Neural cell (in vitro differentiated cells): ENCODE measurements at regions not wholly inside any gene's neighbourhood (a gene's known extent, or its start where the extent isn't known, plus 50 kb on each side); places are given as distances from the start of the nearest gene placed in this dataset.

ENCODE experiments used
- H2AFZ ChIP-seq: fragments of 200-600, 300-800 bp; sonication (generic), shearing (Covaris generic); 2 replicates; pipeline ENCODE4 v1.6.0; 2014; ENCODE audit warnings: low read depth, mild to moderate bottlenecking, antibody characterized with exemption, low read length, moderate library complexity
- H3F3A ChIP-seq: fragments of 200-600 bp; shearing (Covaris generic); 2 replicates; pipeline ENCODE4 v1.6.1; 2016; ENCODE audit warnings: mild to moderate bottlenecking, moderate library complexity, mixed read lengths, antibody characterized with exemption, low read length; ENCODE audit not compliant: insufficient read depth, poor library complexity, severe bottlenecking
- H3K27ac ChIP-seq: fragments of 200-600, 300-800 bp; sonication (generic), shearing (Covaris generic); 2 replicates; pipeline ENCODE4 v1.5.1; 2014; ENCODE audit warnings: mild to moderate bottlenecking, low read length, moderate library complexity
- H3K27me3 ChIP-seq: fragments of 300-800, 200-600 bp; sonication (generic), shearing (Covaris generic); 2 replicates; pipeline ENCODE4 v1.6.0; 2014; ENCODE audit warnings: mild to moderate bottlenecking, low read depth, low read length, moderate library complexity; ENCODE audit not compliant: insufficient read depth
- H3K36me3 ChIP-seq: fragments of 300-800, 200-600 bp; sonication (generic), shearing (Covaris generic); 2 replicates; pipeline ENCODE4 v1.5.1; 2014; ENCODE audit warnings: mild to moderate bottlenecking, antibody characterized with exemption, low read length, moderate library complexity; ENCODE audit not compliant: insufficient read depth
- H3K4me2 ChIP-seq: fragments of 300-800, 200-600 bp; sonication (generic), shearing (Covaris generic); 2 replicates; pipeline ENCODE4 v1.6.0; 2014; ENCODE audit warnings: mild to moderate bottlenecking, low read length
- H3K4me3 ChIP-seq: fragments of 300-800, 200-600 bp; sonication (generic), shearing (Covaris generic); 2 replicates; pipeline ENCODE4 v1.5.1; 2014; ENCODE audit warnings: mild to moderate bottlenecking, low read length, moderate library complexity
- H3K79me2 ChIP-seq: fragments of 200-600 bp; shearing (Covaris generic); replicated peaks from 2 replicates; pipeline ENCODE4 v1.6.0; 2014; ENCODE audit warnings: mild to moderate bottlenecking, low read length, moderate library complexity; ENCODE audit not compliant: insufficient read depth
- H3K9ac ChIP-seq: fragments of 300-800, 200-600 bp; sonication (generic), shearing (Covaris generic); 2 replicates; pipeline ENCODE4 v1.6.1; 2016; ENCODE audit warnings: mild to moderate bottlenecking, low read length, mixed read lengths
- H3K9me2 ChIP-seq: fragments of 200-600 bp; shearing (Covaris generic); 2 replicates; pipeline ENCODE4 v1.6.1; 2016; ENCODE audit warnings: mild to moderate bottlenecking, low read length, mixed read lengths; ENCODE audit not compliant: insufficient read depth
- H3K9me3 ChIP-seq: fragments of 200-600, 300-800 bp; sonication (generic), shearing (Covaris generic); 2 replicates; pipeline ENCODE4 v1.6.1; 2016; ENCODE audit warnings: mild to moderate bottlenecking, mixed run types, low read length, moderate library complexity, mixed read lengths
- H4K20me1 ChIP-seq: fragments of 200-600 bp; shearing (Covaris generic); 2 replicates; pipeline ENCODE4 v1.6.1; 2016; ENCODE audit warnings: mild to moderate bottlenecking, mixed run types; ENCODE audit not compliant: insufficient read depth
- CTCF ChIP-seq: fragments of 450-650 bp; IDR thresholded peaks from 2 replicates; pipeline ENCODE4 v1.5.1; 2014; ENCODE audit warnings: antibody characterized with exemption, mild to moderate bottlenecking, moderate library complexity; ENCODE audit not compliant: poor library complexity, severe bottlenecking
- EP300 ChIP-seq: fragments of 450-650 bp; conservative IDR thresholded peaks from 2 replicates; pipeline ENCODE4 v1.6.1; 2014; ENCODE audit warnings: antibody characterized with exemption, mild to moderate bottlenecking, moderate library complexity; ENCODE audit not compliant: poor library complexity, severe bottlenecking
- EZH2 ChIP-seq: fragments of 200-600, 300-800 bp; shearing (Covaris generic), sonication (generic); IDR thresholded peaks from 2 replicates; pipeline ENCODE4 v1.6.1; 2014; ENCODE audit warnings: antibody characterized with exemption, low read length, borderline replicate concordance, mild to moderate bottlenecking; ENCODE audit not compliant: insufficient read depth, poor library complexity, severe bottlenecking
- MXI1 ChIP-seq: fragments of 450-650 bp; conservative IDR thresholded peaks from 2 replicates; pipeline ENCODE4 v1.6.1; 2014; ENCODE audit warnings: antibody characterized with exemption, mild to moderate bottlenecking; ENCODE audit not compliant: poor library complexity, severe bottlenecking
- POLR2AphosphoS5 ChIP-seq: IDR thresholded peaks from 2 replicates; pipeline ENCODE4 v1.6.1; 2012
- RAD21 ChIP-seq: fragments of 450-650 bp; conservative IDR thresholded peaks from 2 replicates; pipeline ENCODE4 v1.6.1; 2014; ENCODE audit warnings: antibody characterized with exemption, mild to moderate bottlenecking, moderate library complexity
- REST ChIP-seq: IDR thresholded peaks from 2 replicates; pipeline ENCODE4 v1.6.1; 2012; ENCODE audit warnings: borderline replicate concordance
- SMC3 ChIP-seq: fragments of 450-650 bp; conservative IDR thresholded peaks from 2 replicates; pipeline ENCODE4 v1.6.1; 2014; ENCODE audit warnings: antibody characterized with exemption, mild to moderate bottlenecking, moderate library complexity; ENCODE audit not compliant: poor library complexity
- TAF1 ChIP-seq: IDR thresholded peaks from 2 replicates; pipeline ENCODE4 v1.6.1; 2012; ENCODE audit warnings: low read depth

- no peak overlapping the region for H3K27ac ChIP-seq
- TF ChIP-seq SMC3, result no peak
- TF ChIP-seq EZH2, result no peak
- TF ChIP-seq POLR2AphosphoS5, result no peak
- TF ChIP-seq RAD21, result no peak
- TF ChIP-seq REST, result no peak
- no peak for TF ChIP-seq EP300
- no peak for TF ChIP-seq MXI1
- no peak for TF ChIP-seq TAF1
- TF ChIP-seq CTCF, result no peak
- H3K79me2 ChIP-seq, result no peaks in the 10 kb centered on the region
- no peak overlapping the region for H3K4me2 ChIP-seq
- no peaks in the 10 kb centered on the region for H3K9me2 ChIP-seq
- no peaks in the 10 kb centered on the region for H3K36me3 ChIP-seq
- no peak overlapping the region for H2AFZ ChIP-seq
- no peaks in the 10 kb centered on the region for H3K9me3 ChIP-seq
- no peaks in the 10 kb centered on the region for H4K20me1 ChIP-seq
- no peak overlapping the region for H3K4me3 ChIP-seq
- H3K9ac ChIP-seq, result no peak overlapping the region
- no peaks in the 10 kb centered on the region for H3K27me3 ChIP-seq
- no peaks in the 10 kb centered on the region for H3F3A ChIP-seq
These were observed 71.8 kb upstream of the PLEKHG7 start for GRCh38 chr12:92630968-92631367.

- Histone ChIP-seq H3K9me3 (no peaks in the 10 kb centered on the region), H3K36me3 (no peaks in the 10 kb centered on the region), H3K4me3 (no peak overlapping the region), H2AFZ (no peak overlapping the region), H3K27me3 (no peaks in the 10 kb centered on the region), H3K27ac (no peak overlapping the region), H3K79me2 (no peaks in the 10 kb centered on the region), H3F3A (no peaks in the 10 kb centered on the region), H4K20me1 (no peaks in the 10 kb centered on the region), H3K9ac (no peak overlapping the region), H3K9me2 (no peaks in the 10 kb centered on the region), H3K4me2 (no peak overlapping the region)
- no peak for TF ChIP-seq MXI1
- TF ChIP-seq SMC3, result no peak
- TF ChIP-seq REST, result no peak
- no peak for TF ChIP-seq POLR2AphosphoS5
- no peak for TF ChIP-seq RAD21
- TF ChIP-seq CTCF, result no peak
- TF ChIP-seq EP300, result no peak
- TF ChIP-seq EZH2, result no peak
- TF ChIP-seq TAF1, result no peak
These were observed 73.3 kb upstream of the PLEKHG7 start for GRCh38 chr12:92629349-92630065.
